ENCODE measurements at regions not wholly inside any gene's neighbourhood (a gene's known extent, or its start where the extent isn't known, plus 50 kb on each side); places are given as distances from the start of the nearest gene placed in this dataset.

DNA sequence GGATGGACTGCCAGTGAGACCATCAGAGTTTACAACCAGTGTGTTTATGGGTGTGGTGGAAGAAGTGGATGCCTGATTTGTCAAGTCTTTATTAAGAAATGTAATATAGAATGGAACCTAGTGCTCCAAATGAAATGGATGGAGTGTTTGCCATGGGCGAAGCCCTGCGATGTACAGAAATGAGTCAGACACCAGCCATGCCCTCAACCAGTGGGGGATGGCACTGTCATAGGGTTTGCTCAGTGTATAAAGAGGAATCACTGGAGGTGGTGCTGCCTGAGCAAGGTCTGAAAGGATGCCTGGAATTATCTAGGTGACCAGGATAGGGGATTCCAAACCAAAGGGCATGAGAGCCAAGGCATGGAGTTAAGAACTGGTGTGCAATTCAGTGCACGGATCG is 120.9 kb upstream of the MTNR1B start (continued):
- TF ChIP-seq, protein P1, sequence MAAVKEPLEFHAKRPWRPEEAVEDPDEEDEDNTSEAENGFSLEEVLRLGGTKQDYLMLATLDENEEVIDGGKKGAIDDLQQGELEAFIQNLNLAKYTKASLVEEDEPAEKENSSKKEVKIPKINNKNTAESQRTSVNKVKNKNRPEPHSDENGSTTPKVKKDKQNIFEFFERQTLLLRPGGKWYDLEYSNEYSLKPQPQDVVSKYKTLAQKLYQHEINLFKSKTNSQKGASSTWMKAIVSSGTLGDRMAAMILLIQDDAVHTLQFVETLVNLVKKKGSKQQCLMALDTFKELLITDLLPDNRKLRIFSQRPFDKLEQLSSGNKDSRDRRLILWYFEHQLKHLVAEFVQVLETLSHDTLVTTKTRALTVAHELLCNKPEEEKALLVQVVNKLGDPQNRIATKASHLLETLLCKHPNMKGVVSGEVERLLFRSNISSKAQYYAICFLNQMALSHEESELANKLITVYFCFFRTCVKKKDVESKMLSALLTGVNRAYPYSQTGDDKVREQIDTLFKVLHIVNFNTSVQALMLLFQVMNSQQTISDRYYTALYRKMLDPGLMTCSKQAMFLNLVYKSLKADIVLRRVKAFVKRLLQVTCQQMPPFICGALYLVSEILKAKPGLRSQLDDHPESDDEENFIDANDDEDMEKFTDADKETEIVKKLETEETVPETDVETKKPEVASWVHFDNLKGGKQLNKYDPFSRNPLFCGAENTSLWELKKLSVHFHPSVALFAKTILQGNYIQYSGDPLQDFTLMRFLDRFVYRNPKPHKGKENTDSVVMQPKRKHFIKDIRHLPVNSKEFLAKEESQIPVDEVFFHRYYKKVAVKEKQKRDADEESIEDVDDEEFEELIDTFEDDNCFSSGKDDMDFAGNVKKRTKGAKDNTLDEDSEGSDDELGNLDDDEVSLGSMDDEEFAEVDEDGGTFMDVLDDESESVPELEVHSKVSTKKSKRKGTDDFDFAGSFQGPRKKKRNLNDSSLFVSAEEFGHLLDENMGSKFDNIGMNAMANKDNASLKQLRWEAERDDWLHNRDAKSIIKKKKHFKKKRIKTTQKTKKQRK (IDR thresholded peaks at IDR 0.05; ENCODE audit: low read length) = no peak
- TF ChIP-seq, protein P2, sequence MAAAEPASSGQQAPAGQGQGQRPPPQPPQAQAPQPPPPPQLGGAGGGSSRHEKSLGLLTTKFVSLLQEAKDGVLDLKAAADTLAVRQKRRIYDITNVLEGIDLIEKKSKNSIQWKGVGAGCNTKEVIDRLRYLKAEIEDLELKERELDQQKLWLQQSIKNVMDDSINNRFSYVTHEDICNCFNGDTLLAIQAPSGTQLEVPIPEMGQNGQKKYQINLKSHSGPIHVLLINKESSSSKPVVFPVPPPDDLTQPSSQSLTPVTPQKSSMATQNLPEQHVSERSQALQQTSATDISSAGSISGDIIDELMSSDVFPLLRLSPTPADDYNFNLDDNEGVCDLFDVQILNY (CRISPR knock-in tag; conservative IDR thresholded peaks at IDR 0.05) = no peak
- TF ChIP-seq NFATC3 (CRISPR knock-in tag; IDR thresholded peaks at IDR 0.05) (no peak), BRD4 (CRISPR knock-in tag; IDR thresholded peaks at IDR 0.05) (no peak), SOX13 (IDR thresholded peaks at IDR 0.05) (no peak), SOX13 (CRISPR knock-in tag; conservative IDR thresholded peaks at IDR 0.05 in 1 of 2, IDR thresholded peaks at IDR 0.05 in 1 of 2) (no peak), KDM6A (CRISPR knock-in tag; IDR thresholded peaks at IDR 0.05; ENCODE audit: low read depth) (no peak), DR1 (CRISPR knock-in tag; IDR thresholded peaks at IDR 0.05) (no peak)
- TF ChIP-seq, protein P3, sequence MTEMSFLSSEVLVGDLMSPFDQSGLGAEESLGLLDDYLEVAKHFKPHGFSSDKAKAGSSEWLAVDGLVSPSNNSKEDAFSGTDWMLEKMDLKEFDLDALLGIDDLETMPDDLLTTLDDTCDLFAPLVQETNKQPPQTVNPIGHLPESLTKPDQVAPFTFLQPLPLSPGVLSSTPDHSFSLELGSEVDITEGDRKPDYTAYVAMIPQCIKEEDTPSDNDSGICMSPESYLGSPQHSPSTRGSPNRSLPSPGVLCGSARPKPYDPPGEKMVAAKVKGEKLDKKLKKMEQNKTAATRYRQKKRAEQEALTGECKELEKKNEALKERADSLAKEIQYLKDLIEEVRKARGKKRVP (CRISPR knock-in tag; IDR thresholded peaks at IDR 0.05) = no peak
- TF ChIP-seq, protein P4, sequence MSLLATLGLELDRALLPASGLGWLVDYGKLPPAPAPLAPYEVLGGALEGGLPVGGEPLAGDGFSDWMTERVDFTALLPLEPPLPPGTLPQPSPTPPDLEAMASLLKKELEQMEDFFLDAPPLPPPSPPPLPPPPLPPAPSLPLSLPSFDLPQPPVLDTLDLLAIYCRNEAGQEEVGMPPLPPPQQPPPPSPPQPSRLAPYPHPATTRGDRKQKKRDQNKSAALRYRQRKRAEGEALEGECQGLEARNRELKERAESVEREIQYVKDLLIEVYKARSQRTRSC (CRISPR knock-in tag; IDR thresholded peaks at IDR 0.05; ENCODE audit: low read depth) = no peak
- TF ChIP-seq, protein P5, sequence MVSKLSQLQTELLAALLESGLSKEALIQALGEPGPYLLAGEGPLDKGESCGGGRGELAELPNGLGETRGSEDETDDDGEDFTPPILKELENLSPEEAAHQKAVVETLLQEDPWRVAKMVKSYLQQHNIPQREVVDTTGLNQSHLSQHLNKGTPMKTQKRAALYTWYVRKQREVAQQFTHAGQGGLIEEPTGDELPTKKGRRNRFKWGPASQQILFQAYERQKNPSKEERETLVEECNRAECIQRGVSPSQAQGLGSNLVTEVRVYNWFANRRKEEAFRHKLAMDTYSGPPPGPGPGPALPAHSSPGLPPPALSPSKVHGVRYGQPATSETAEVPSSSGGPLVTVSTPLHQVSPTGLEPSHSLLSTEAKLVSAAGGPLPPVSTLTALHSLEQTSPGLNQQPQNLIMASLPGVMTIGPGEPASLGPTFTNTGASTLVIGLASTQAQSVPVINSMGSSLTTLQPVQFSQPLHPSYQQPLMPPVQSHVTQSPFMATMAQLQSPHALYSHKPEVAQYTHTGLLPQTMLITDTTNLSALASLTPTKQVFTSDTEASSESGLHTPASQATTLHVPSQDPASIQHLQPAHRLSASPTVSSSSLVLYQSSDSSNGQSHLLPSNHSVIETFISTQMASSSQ (IDR thresholded peaks at IDR 0.05; ENCODE audit: low read depth) = no peak
- TF ChIP-seq, protein P5 (CRISPR knock-in tag; IDR thresholded peaks at IDR 0.05; ENCODE audit: borderline replicate concordance) = no peak
- TF ChIP-seq, protein P6, sequence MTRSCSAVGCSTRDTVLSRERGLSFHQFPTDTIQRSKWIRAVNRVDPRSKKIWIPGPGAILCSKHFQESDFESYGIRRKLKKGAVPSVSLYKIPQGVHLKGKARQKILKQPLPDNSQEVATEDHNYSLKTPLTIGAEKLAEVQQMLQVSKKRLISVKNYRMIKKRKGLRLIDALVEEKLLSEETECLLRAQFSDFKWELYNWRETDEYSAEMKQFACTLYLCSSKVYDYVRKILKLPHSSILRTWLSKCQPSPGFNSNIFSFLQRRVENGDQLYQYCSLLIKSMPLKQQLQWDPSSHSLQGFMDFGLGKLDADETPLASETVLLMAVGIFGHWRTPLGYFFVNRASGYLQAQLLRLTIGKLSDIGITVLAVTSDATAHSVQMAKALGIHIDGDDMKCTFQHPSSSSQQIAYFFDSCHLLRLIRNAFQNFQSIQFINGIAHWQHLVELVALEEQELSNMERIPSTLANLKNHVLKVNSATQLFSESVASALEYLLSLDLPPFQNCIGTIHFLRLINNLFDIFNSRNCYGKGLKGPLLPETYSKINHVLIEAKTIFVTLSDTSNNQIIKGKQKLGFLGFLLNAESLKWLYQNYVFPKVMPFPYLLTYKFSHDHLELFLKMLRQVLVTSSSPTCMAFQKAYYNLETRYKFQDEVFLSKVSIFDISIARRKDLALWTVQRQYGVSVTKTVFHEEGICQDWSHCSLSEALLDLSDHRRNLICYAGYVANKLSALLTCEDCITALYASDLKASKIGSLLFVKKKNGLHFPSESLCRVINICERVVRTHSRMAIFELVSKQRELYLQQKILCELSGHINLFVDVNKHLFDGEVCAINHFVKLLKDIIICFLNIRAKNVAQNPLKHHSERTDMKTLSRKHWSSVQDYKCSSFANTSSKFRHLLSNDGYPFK (CRISPR knock-in tag; IDR thresholded peaks at IDR 0.05; ENCODE audit: borderline replicate concordance) = no peak
